Fibroblast of mammary gland (primary cell): ENCODE measurements at regions not wholly inside any gene's neighbourhood (a gene's known extent, or its start where the extent isn't known, plus 50 kb on each side); places are given as distances from the start of the nearest gene placed in this dataset.

Source experiments
- DNase-seq: peaks from one replicate; pipeline ENCODE4 v3.0.0-alpha.2; 2010; ENCODE audit warnings: low read depth
- H3K4me3 ChIP-seq: 2 replicates; pipeline ENCODE4 v1.5.1; 2011; ENCODE audit warnings: low read depth, mild to moderate bottlenecking, low read length, moderate library complexity; ENCODE audit not compliant: control insufficient read depth
- TF ChIP-seq, protein P1 (sequence below): conservative IDR thresholded peaks from 2 replicates; pipeline ENCODE4 v1.5.1; 2011; ENCODE audit warnings: low read depth, low read length, inconsistent platforms; ENCODE audit not compliant: control insufficient read depth, insufficient read depth

DNA sequence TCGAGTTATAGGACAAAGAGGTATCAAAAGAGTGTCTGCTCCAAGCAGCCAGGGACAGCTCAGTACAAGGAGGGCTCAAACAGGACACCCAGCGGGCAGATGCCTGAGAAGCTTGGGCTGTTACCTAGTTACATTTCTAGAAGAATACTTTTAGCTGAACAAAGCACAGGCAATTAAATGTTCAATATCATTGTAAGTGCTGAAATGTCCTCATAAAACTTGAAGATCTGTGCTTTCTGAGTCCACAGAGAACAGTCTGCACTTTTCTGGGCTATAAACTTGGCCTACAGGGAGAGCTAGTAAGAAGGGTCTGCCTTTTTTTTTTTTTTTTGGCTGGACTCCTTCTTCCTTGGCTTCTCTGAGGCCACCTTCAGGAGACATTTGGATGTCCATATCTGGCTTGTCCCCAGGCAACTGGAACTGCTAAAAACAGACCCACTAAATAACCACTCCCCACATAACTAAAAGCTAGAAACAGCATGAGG is 123.2 kb downstream of the SLC16A9 start:
- no peak for DNase-seq
- no peak overlapping the region for H3K4me3 ChIP-seq
- TF ChIP-seq, protein P1, sequence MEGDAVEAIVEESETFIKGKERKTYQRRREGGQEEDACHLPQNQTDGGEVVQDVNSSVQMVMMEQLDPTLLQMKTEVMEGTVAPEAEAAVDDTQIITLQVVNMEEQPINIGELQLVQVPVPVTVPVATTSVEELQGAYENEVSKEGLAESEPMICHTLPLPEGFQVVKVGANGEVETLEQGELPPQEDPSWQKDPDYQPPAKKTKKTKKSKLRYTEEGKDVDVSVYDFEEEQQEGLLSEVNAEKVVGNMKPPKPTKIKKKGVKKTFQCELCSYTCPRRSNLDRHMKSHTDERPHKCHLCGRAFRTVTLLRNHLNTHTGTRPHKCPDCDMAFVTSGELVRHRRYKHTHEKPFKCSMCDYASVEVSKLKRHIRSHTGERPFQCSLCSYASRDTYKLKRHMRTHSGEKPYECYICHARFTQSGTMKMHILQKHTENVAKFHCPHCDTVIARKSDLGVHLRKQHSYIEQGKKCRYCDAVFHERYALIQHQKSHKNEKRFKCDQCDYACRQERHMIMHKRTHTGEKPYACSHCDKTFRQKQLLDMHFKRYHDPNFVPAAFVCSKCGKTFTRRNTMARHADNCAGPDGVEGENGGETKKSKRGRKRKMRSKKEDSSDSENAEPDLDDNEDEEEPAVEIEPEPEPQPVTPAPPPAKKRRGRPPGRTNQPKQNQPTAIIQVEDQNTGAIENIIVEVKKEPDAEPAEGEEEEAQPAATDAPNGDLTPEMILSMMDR, result no peak

- TF ChIP-seq, protein P1, result no peak
- DNase-seq, result peak; percentile 26
These were observed 124.5 kb downstream of the SLC16A9 start for GRCh38 chr10:59585046-59585700.

GRCh38 chr10:59582780-59583179 is 126.9 kb downstream of the SLC16A9 start:
- no peak overlapping the region for H3K4me3 ChIP-seq
- no peak for DNase-seq
- TF ChIP-seq, protein P1, result no peak

More at GRCh38 chr10:59585046-59585700, 124.5 kb downstream of the SLC16A9 start:
- H3K4me3 ChIP-seq, result no peak overlapping the region

GRCh38 chr10:59582058-59582457 is 127.6 kb downstream of the SLC16A9 start:
- no peak overlapping the region for H3K4me3 ChIP-seq
- TF ChIP-seq, protein P1, result no peak
- DNase-seq, result no peak

DNA sequence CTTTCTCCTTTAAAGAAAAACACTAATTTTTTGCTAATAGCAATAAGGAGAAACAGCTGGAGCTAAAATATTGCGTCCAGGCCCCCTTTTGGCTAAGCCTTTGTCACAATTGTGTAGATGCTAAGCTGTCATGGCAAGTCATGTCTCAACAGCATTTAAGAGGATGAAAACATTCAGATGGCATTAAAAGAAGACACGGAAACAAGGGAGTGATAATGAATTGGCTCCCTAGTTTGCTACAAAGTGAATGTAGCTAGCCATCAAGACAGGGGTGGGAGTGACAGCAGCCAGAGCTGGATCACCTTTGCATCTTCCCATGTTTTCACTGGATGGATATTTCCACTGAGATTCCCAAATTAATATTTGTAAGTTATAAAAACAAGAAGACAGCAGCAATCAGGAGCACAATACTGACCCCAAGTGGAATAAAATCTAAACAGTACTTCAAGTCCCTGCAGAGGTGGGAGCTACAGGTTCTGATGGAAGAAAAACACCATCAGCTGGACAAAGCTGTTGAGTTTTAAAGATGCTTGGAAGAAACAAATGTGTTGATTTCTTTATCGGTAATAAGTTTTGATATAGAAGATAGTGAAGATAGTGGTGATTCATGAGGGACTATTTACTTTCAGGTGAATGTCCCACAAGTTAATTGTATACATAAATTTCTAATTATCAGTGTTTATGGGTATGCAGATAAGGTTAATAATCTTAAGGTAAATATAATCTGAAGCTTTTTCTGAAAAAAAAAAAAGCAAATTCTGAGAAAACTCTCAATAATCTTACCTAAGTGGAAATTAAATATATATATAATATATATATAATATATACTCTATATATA is 129.4 kb downstream of the SLC16A9 start:
- H3K4me3 ChIP-seq, result no peak overlapping the region
- TF ChIP-seq, protein P1, result peak; percentile 59
- DNase-seq, result peak; percentile 65

DNA sequence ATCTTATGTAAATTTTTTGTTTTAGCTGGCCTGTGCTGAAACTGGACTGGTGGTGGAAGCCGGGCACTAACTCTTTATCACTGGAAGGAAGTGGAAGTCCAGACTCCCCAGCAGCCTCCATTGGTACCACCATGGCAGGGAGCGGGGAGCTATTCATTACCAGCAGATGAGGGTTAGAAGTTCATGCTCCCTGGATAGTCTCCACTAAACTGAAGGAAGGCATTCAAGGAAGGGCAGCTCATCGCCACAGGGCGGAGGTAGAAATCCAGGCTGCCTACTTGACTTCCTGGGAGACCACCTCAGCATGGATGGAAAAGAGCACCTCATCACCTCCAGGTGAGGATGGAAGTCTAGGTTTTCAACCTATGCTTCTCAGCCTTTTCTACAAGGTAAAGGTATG is 130.9 kb downstream of the SLC16A9 start:
- H3K4me3 ChIP-seq, result no peak overlapping the region
- no peak for DNase-seq
- TF ChIP-seq, protein P1, result no peak
